ENCODE measurements at regions not wholly inside any gene's neighbourhood (a gene's known extent, or its start where the extent isn't known, plus 50 kb on each side); places are given as distances from the start of the nearest gene placed in this dataset.

DNA sequence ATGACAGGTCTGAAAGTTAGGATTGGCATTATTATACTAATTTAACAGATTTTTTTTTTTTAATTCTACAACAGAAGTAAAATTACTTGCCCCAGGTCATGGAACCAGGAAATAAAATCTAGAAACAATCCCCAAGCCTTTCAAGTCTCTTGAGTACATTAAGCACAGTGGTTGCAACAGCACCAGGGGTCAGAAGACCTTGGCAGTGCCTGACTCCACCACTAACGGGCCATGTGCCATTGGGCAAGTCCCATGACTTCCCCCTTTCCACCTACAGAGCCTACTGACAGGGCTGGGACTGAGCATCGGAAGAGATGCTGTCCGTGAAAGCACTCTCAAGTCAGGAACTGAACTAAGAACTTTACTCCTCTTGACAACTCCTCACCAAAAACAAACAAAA, 98.6 kb upstream of the AKIP1 start:
- Histone ChIP-seq H3K9me3 (ENCODE audit: insufficient read depth, low read depth) (no peaks in the 10 kb centered on the region), H3K4me2 (no peak overlapping the region), H3K36me3 (ENCODE audit: low read depth) (no peaks in the 10 kb centered on the region), H3K27me3 (ENCODE audit: insufficient read depth, low read depth) (no peaks in the 10 kb centered on the region), H3K79me2 (ENCODE audit: low read depth) (no peaks in the 10 kb centered on the region), H3K27ac (peak overlapping the region; percentile 81), H3K4me1 (replicated peaks; ENCODE audit: insufficient read depth) (peaks cover 41% of the 10 kb centered on the region), H3K4me3 (no peak overlapping the region), H3K9me2 (ENCODE audit: insufficient read depth) (no peaks in the 10 kb centered on the region), H4K20me1 (ENCODE audit: insufficient read depth) (no peaks in the 10 kb centered on the region), H3F3A (ENCODE audit: insufficient read depth, low read depth) (peaks cover 28% of the 10 kb centered on the region), H2AFZ (no peak overlapping the region)
- peak in 1 of 2 experiments; percentile 38 for DNase-seq
- no TSS peak for BruUV-seq (replicated peaks)
- POLR2A ChIA-PET (ENCODE audit: unreplicated experiment) = no interaction called here
- CTCF ChIA-PET = interaction anchor here (0.6 kb wide), 2 partner anchors 13 to 56 kb away, joined by 3 to 5 read pairs; no protein-coding TSS in a partner anchor
- intact Hi-C loops (cut with micrococcal nuclease; ENCODE audit: unreplicated experiment) = loop anchor here (2.0 kb wide), 1 partner anchor 98 kb away; the partner anchor contains the start of gene AKIP1
- TF ChIP-seq, protein P1, sequence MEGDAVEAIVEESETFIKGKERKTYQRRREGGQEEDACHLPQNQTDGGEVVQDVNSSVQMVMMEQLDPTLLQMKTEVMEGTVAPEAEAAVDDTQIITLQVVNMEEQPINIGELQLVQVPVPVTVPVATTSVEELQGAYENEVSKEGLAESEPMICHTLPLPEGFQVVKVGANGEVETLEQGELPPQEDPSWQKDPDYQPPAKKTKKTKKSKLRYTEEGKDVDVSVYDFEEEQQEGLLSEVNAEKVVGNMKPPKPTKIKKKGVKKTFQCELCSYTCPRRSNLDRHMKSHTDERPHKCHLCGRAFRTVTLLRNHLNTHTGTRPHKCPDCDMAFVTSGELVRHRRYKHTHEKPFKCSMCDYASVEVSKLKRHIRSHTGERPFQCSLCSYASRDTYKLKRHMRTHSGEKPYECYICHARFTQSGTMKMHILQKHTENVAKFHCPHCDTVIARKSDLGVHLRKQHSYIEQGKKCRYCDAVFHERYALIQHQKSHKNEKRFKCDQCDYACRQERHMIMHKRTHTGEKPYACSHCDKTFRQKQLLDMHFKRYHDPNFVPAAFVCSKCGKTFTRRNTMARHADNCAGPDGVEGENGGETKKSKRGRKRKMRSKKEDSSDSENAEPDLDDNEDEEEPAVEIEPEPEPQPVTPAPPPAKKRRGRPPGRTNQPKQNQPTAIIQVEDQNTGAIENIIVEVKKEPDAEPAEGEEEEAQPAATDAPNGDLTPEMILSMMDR (conservative IDR thresholded peaks at IDR 0.05) = no peak
- no peak for TF ChIP-seq EZH2 (IDR thresholded peaks at IDR 0.05; ENCODE audit: low read depth)

DNA sequence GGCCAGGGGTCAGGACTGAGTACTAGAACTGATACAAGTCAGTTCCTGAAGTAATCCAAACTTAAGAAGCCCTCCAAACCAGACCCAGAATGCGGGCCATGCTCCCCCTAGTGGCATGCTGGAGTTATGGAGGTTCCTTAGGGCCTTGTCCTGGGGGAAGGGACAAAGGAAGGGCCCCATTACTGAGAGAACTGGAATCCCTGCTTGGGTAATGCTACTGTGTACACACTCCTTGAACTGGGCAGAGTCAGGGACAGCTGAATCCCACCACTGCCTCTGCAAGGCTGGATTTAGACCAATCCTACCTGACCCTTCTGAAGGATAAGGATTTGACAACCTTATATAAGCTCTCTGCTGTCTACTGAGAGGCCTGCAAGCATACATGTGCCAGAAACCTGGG, 97.3 kb upstream of the AKIP1 start:
- BruUV-seq (replicated peaks) = no TSS peak
- H2AFZ ChIP-seq = 0 out of 2 replicates have a peak overlapping the region, but pooled peaks have one; percentile 43
- peaks cover 41% of the 10 kb centered on the region for H3K4me1 ChIP-seq (replicated peaks; ENCODE audit: insufficient read depth)
- peak overlapping the region; percentile 81 for H3K27ac ChIP-seq
- ChIA-PET CTCF (no interaction called here), POLR2A (ENCODE audit: unreplicated experiment) (interaction anchor here (0.6 to 0.7 kb wide), 2 partner anchors 46 to 760 kb away, joined by 3 to 5 read pairs; no protein-coding TSS in a partner anchor)
- peak; percentile 49 to 63 for DNase-seq
- H3K9me2 ChIP-seq (ENCODE audit: insufficient read depth) = no peaks in the 10 kb centered on the region
- no peaks in the 10 kb centered on the region for H3K79me2 ChIP-seq (ENCODE audit: low read depth)
- H3F3A ChIP-seq (ENCODE audit: insufficient read depth, low read depth) = peaks cover 28% of the 10 kb centered on the region
- no peaks in the 10 kb centered on the region for H3K27me3 ChIP-seq (ENCODE audit: insufficient read depth, low read depth)
- H4K20me1 ChIP-seq (ENCODE audit: insufficient read depth) = no peaks in the 10 kb centered on the region
- no peaks in the 10 kb centered on the region for H3K9me3 ChIP-seq (ENCODE audit: insufficient read depth, low read depth)
- TF ChIP-seq, protein P1 (conservative IDR thresholded peaks at IDR 0.05) = peak; percentile 78
- TF ChIP-seq EZH2 (IDR thresholded peaks at IDR 0.05; ENCODE audit: low read depth) = no peak
- peak overlapping the region; percentile 54 for H3K4me2 ChIP-seq
- intact Hi-C loops (cut with micrococcal nuclease; ENCODE audit: unreplicated experiment) = loop anchor here (1.0 to 2.0 kb wide), 3 partner anchors 58 to 125 kb away; partner anchors contain the start of gene AKIP1
- H3K4me3 ChIP-seq = no peak overlapping the region
- no peaks in the 10 kb centered on the region for H3K36me3 ChIP-seq (ENCODE audit: low read depth)

DNA sequence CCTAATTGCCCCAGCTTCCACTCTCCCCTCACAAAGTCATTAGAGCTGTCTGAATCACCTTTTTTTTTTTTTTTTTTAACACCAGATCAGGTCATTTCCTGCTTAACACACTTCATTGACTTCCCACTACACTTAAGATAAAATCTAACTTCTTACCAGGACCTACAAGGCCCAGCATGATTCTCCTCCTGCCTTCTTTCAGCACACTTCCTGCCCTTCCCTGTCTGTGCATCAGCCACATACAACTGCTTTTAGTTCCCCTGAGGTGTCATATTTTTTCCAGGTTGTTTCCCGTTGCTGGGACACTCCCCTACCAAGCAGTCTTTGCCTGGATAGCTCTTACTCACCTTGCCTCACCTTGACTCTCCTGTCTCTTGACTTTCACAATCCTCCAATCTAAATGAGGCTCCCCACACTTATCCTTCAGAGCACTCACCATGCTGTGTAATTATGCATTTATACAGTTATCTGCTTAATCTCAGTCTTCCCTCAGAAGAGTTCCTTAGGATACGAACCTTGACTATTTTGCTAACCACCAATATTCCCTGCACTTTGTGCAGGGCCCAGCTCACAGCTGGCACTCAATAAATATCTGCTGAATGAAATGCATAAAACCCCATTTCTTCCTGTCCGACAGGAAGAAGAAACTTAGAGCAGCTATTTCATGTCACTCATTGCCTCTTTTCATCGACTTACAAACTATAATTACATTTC, 96.6 kb upstream of the AKIP1 start:
- Histone ChIP-seq H2AFZ (no peak overlapping the region), H3K36me3 (ENCODE audit: low read depth) (no peaks in the 10 kb centered on the region), H4K20me1 (ENCODE audit: insufficient read depth) (no peaks in the 10 kb centered on the region), H3K9me3 (ENCODE audit: insufficient read depth, low read depth) (no peaks in the 10 kb centered on the region), H3K4me2 (peak overlapping the region; percentile 54), H3K79me2 (ENCODE audit: low read depth) (no peaks in the 10 kb centered on the region), H3K27ac (peak overlapping the region; percentile 81), H3K9me2 (ENCODE audit: insufficient read depth) (no peaks in the 10 kb centered on the region), H3K4me1 (replicated peaks; ENCODE audit: insufficient read depth) (peaks cover 41% of the 10 kb centered on the region), H3F3A (ENCODE audit: insufficient read depth, low read depth) (peaks cover 28% of the 10 kb centered on the region), H3K27me3 (ENCODE audit: insufficient read depth, low read depth) (no peaks in the 10 kb centered on the region), H3K4me3 (no peak overlapping the region)
- CTCF ChIA-PET = no interaction called here
- POLR2A ChIA-PET (ENCODE audit: unreplicated experiment) = interaction anchor here (0.6 to 0.7 kb wide), 3 partner anchors 46 to 760 kb away, joined by 3 to 5 read pairs (median 3); no protein-coding TSS in a partner anchor
- TF ChIP-seq EZH2 (IDR thresholded peaks at IDR 0.05; ENCODE audit: low read depth) = no peak
- TF ChIP-seq, protein P1 (conservative IDR thresholded peaks at IDR 0.05) = no peak
- BruUV-seq (replicated peaks) = no TSS peak
- intact Hi-C loops (cut with micrococcal nuclease; ENCODE audit: unreplicated experiment) = loop anchor here (1.0 to 2.0 kb wide), 2 partner anchors 57 to 126 kb away; no protein-coding TSS in a partner anchor
- DNase-seq = peak; percentile 49 to 92
